ENCODE measurements at regions not wholly inside any gene's neighbourhood (a gene's known extent, or its start where the extent isn't known, plus 50 kb on each side); places are given as distances from the start of the nearest gene placed in this dataset.

GRCh38 chr15:87805117-87805820 lies 451.3 kb downstream of the NTRK3 start:
- no peak for DNase-seq

- no peak for DNase-seq
Measured at GRCh38 chr15:87804451-87804850, 452.1 kb downstream of the NTRK3 start.

- DNase-seq: no peak
Measured at GRCh38 chr15:87799838-87800237, 456.7 kb downstream of the NTRK3 start.

- DNase-seq: no peak
Measured at GRCh38 chr15:87799428-87799827, 457.1 kb downstream of the NTRK3 start.

- DNase-seq: no peak
Measured at GRCh38 chr15:87793725-87794124, 462.8 kb downstream of the NTRK3 start.

- DNase-seq: no peak
Measured at GRCh38 chr15:87792250-87793040, 464.1 kb downstream of the NTRK3 start.

GRCh38 chr15:87781959-87782625 lies 474.4 kb downstream of the NTRK3 start:
- DNase-seq: no peak

GRCh38 chr15:87779746-87780145 lies 476.8 kb downstream of the NTRK3 start:
- DNase-seq: no peak

- DNase-seq: no peak
Measured at GRCh38 chr15:87778358-87778757, 478.2 kb downstream of the NTRK3 start.

- DNase-seq: no peak
Measured at GRCh38 chr15:87777054-87777561, 479.4 kb downstream of the NTRK3 start.

- DNase-seq: no peak
Measured at GRCh38 chr15:87767516-87767915, 489.0 kb downstream of the NTRK3 start.

- no peak for DNase-seq
Measured at GRCh38 chr15:87764461-87765240, 491.9 kb downstream of the NTRK3 start.

GRCh38 chr15:87763837-87764236 lies 492.7 kb downstream of the NTRK3 start:
- DNase-seq: no peak

GRCh38 chr15:87761736-87762509 lies 494.6 kb downstream of the NTRK3 start:
- no peak for DNase-seq

- no peak for DNase-seq
Measured at GRCh38 chr15:87760547-87761314, 495.8 kb downstream of the NTRK3 start.

GRCh38 chr15:87758794-87759418 lies 497.6 kb downstream of the NTRK3 start:
- DNase-seq: no peak

GRCh38 chr15:87757084-87757483 lies 499.5 kb downstream of the NTRK3 start:
- DNase-seq: no peak

GRCh38 chr15:87756072-87756471 lies 500.5 kb downstream of the NTRK3 start:
- no peak for DNase-seq

GRCh38 chr15:87755226-87755625 lies 501.3 kb downstream of the NTRK3 start:
- DNase-seq: no peak

GRCh38 chr15:87753539-87753938 lies 503.0 kb downstream of the NTRK3 start:
- no peak for DNase-seq

All from activated naive CD4-positive, alpha-beta T cell treated with Interleukin-2 at 50 U/mL for 16 hours (primary cell).